Neuron (in vitro differentiated cells): ENCODE measurements at regions not wholly inside any gene's neighbourhood (a gene's known extent, or its start where the extent isn't known, plus 50 kb on each side); places are given as distances from the start of the nearest gene placed in this dataset.

ENCODE experiments used
- H2AFZ ChIP-seq: one replicate; pipeline ENCODE4 v1.6.1; 2013; ENCODE audit warnings: low read depth, mild to moderate bottlenecking, inconsistent platforms, low read length, moderate library complexity
- H3K27me3 ChIP-seq: one replicate; pipeline ENCODE4 v1.6.1; 2013; ENCODE audit warnings: low read length; ENCODE audit not compliant: insufficient read depth
- H3K36me3 ChIP-seq: one replicate; pipeline ENCODE4 v1.6.1; 2013; ENCODE audit warnings: low read length; ENCODE audit not compliant: insufficient read depth
- H3K4me1 ChIP-seq: one replicate; pipeline ENCODE4 v1.6.1; 2013; ENCODE audit warnings: low read length; ENCODE audit not compliant: insufficient read depth
- H3K4me3 ChIP-seq: 2 replicates; pipeline ENCODE4 v1.5.1; 2013; ENCODE audit warnings: mild to moderate bottlenecking, low read length, moderate library complexity
- H3K9me3 ChIP-seq: one replicate; pipeline ENCODE4 v1.6.1; 2013; ENCODE audit warnings: low read length

- H3K4me3 ChIP-seq: no peak overlapping the region
- H3K9me3 ChIP-seq: no peaks in the 10 kb centered on the region
- no peaks in the 10 kb centered on the region for H3K27me3 ChIP-seq
- H3K4me1 ChIP-seq: peaks cover 11% of the 10 kb centered on the region
- no peak overlapping the region for H2AFZ ChIP-seq
- no peaks in the 10 kb centered on the region for H3K36me3 ChIP-seq
Observed at GRCh38 chrX:39895218-39896110, 202.3 kb downstream of the BCOR start.

GRCh38 chrX:39896951-39897740, 200.6 kb downstream of the BCOR start:
- H2AFZ ChIP-seq: no peak overlapping the region
- peaks cover 18% of the 10 kb centered on the region for H3K4me1 ChIP-seq
- H3K36me3 ChIP-seq: no peaks in the 10 kb centered on the region
- peak overlapping the region; percentile 10 for H3K4me3 ChIP-seq
- H3K9me3 ChIP-seq: no peaks in the 10 kb centered on the region
- no peaks in the 10 kb centered on the region for H3K27me3 ChIP-seq

- Histone ChIP-seq H2AFZ (no peak overlapping the region), H3K9me3 (no peaks in the 10 kb centered on the region), H3K4me3 (no peak overlapping the region)
Observed at GRCh38 chrX:39897741-39898097, 200.0 kb downstream of the BCOR start.

GRCh38 chrX:39898147-39898546, 199.6 kb downstream of the BCOR start:
- peaks cover 18% of the 10 kb centered on the region for H3K4me1 ChIP-seq
- no peaks in the 10 kb centered on the region for H3K36me3 ChIP-seq

More at GRCh38 chrX:39897741-39898097, 200.0 kb downstream of the BCOR start:
- H3K36me3 ChIP-seq: no peaks in the 10 kb centered on the region
- H3K27me3 ChIP-seq: no peaks in the 10 kb centered on the region
- peaks cover 18% of the 10 kb centered on the region for H3K4me1 ChIP-seq

GRCh38 chrX:39899059-39899458, 198.7 kb downstream of the BCOR start:
- H3K27me3 ChIP-seq: no peaks in the 10 kb centered on the region
- no peak overlapping the region for H3K4me3 ChIP-seq
- no peaks in the 10 kb centered on the region for H3K36me3 ChIP-seq
- H3K4me1 ChIP-seq: peaks cover 18% of the 10 kb centered on the region
- H3K9me3 ChIP-seq: no peaks in the 10 kb centered on the region
- H2AFZ ChIP-seq: no peak overlapping the region

More at GRCh38 chrX:39898147-39898546, 199.6 kb downstream of the BCOR start:
- Histone ChIP-seq H3K9me3 (no peaks in the 10 kb centered on the region), H2AFZ (no peak overlapping the region), H3K27me3 (no peaks in the 10 kb centered on the region), H3K4me3 (no peak overlapping the region)

- Histone ChIP-seq H3K4me1 (peaks cover 29% of the 10 kb centered on the region), H3K4me3 (no peak overlapping the region), H2AFZ (no peak overlapping the region), H3K36me3 (no peaks in the 10 kb centered on the region), H3K9me3 (no peaks in the 10 kb centered on the region), H3K27me3 (no peaks in the 10 kb centered on the region)
Observed at GRCh38 chrX:39899856-39900776, 197.6 kb downstream of the BCOR start.

- no peaks in the 10 kb centered on the region for H3K27me3 ChIP-seq
- peaks cover 33% of the 10 kb centered on the region for H3K4me1 ChIP-seq
- H3K9me3 ChIP-seq: no peaks in the 10 kb centered on the region
- H2AFZ ChIP-seq: no peak overlapping the region
- no peak overlapping the region for H3K4me3 ChIP-seq
- H3K36me3 ChIP-seq: no peaks in the 10 kb centered on the region
Observed at GRCh38 chrX:39900777-39901170, 197.0 kb downstream of the BCOR start.

- no peaks in the 10 kb centered on the region for H3K36me3 ChIP-seq
- H3K4me1 ChIP-seq: peaks cover 31% of the 10 kb centered on the region
- no peak overlapping the region for H3K4me3 ChIP-seq
- H2AFZ ChIP-seq: no peak overlapping the region
- H3K9me3 ChIP-seq: no peaks in the 10 kb centered on the region
- peaks cover under 1% of the 10 kb centered on the region for H3K27me3 ChIP-seq
Observed at GRCh38 chrX:39903343-39903742, 194.4 kb downstream of the BCOR start.

GRCh38 chrX:39903937-39904336, 193.8 kb downstream of the BCOR start:
- H3K4me3 ChIP-seq: no peak overlapping the region
- H3K36me3 ChIP-seq: no peaks in the 10 kb centered on the region
- no peaks in the 10 kb centered on the region for H3K9me3 ChIP-seq
- peaks cover 3% of the 10 kb centered on the region for H3K27me3 ChIP-seq
- no peak overlapping the region for H2AFZ ChIP-seq
- H3K4me1 ChIP-seq: peaks cover 34% of the 10 kb centered on the region

GRCh38 chrX:39904816-39905537, 192.8 kb downstream of the BCOR start:
- Histone ChIP-seq H2AFZ (peak overlapping the region; percentile 4), H3K4me3 (peak overlapping the region; percentile 37), H3K4me1 (peaks cover 34% of the 10 kb centered on the region), H3K36me3 (no peaks in the 10 kb centered on the region), H3K9me3 (no peaks in the 10 kb centered on the region), H3K27me3 (peaks cover 3% of the 10 kb centered on the region)

GRCh38 chrX:39905538-39905891, 192.2 kb downstream of the BCOR start:
- H3K9me3 ChIP-seq: no peaks in the 10 kb centered on the region
- H3K27me3 ChIP-seq: peaks cover 3% of the 10 kb centered on the region
- peak overlapping the region; percentile 37 for H3K4me3 ChIP-seq
- H3K4me1 ChIP-seq: peaks cover 33% of the 10 kb centered on the region
- H2AFZ ChIP-seq: peak overlapping the region; percentile 4
- no peaks in the 10 kb centered on the region for H3K36me3 ChIP-seq

GRCh38 chrX:39905946-39906345, 191.8 kb downstream of the BCOR start:
- Histone ChIP-seq H3K27me3 (peaks cover 3% of the 10 kb centered on the region), H3K9me3 (no peaks in the 10 kb centered on the region), H3K36me3 (no peaks in the 10 kb centered on the region), H2AFZ (no peak overlapping the region), H3K4me3 (peak overlapping the region; percentile 23), H3K4me1 (peaks cover 31% of the 10 kb centered on the region)
